ENCODE measurements at regions not wholly inside any gene's neighbourhood (a gene's known extent, or its start where the extent isn't known, plus 50 kb on each side); places are given as distances from the start of the nearest gene placed in this dataset.

DNA sequence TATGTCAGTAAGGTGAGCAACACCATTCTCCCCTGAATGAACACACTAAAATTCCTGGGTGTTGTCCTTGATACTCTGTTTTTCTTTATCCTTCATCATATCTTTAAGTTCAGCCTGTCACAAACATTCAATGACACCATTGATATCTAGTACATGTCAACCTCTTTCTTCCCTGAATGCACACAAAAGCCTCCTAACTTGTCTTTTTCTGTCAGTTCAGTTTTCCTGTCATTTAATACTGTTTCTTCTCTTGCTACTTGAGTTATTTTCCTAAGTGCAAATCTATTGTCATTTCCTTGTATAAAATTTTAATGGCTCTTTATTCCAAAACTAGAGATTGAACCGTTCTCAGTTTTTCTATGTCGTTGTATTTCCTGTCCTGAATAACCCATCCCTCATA, 1107.6 kb upstream of the SLC39A10 start:
- no peak for TF ChIP-seq POLR2A (IDR thresholded peaks at IDR 0.05)
- TF ChIP-seq, protein P1, sequence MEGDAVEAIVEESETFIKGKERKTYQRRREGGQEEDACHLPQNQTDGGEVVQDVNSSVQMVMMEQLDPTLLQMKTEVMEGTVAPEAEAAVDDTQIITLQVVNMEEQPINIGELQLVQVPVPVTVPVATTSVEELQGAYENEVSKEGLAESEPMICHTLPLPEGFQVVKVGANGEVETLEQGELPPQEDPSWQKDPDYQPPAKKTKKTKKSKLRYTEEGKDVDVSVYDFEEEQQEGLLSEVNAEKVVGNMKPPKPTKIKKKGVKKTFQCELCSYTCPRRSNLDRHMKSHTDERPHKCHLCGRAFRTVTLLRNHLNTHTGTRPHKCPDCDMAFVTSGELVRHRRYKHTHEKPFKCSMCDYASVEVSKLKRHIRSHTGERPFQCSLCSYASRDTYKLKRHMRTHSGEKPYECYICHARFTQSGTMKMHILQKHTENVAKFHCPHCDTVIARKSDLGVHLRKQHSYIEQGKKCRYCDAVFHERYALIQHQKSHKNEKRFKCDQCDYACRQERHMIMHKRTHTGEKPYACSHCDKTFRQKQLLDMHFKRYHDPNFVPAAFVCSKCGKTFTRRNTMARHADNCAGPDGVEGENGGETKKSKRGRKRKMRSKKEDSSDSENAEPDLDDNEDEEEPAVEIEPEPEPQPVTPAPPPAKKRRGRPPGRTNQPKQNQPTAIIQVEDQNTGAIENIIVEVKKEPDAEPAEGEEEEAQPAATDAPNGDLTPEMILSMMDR (IDR thresholded peaks at IDR 0.05), result no peak

Measured in stomach (tissue), 4 donors.